Caki2 (cell line): ENCODE measurements at regions not wholly inside any gene's neighbourhood (a gene's known extent, or its start where the extent isn't known, plus 50 kb on each side); places are given as distances from the start of the nearest gene placed in this dataset.
A peak's percentile ranks its signal among the peaks of the same experiment; 100 is the strongest.
"Not testable (repeated sequence)": the region's sequence is repeated elsewhere in the genome, so short reads cannot be mapped to it uniquely, and the experiment has no call there.

Experiments used
- DNase-seq: peaks from one replicate; pipeline ENCODE4 v3.0.0-alpha.2; 2015; ENCODE audit warnings: low read depth
- in situ Hi-C: cut with HindIII; loops from 2 replicates; pipeline ENCODE4 v1.10.0; 2016; ENCODE audit warnings: low sequenced_read_pairs, low pct_unique_long_range_greater_than_20kb, mixed read lengths

DNA sequence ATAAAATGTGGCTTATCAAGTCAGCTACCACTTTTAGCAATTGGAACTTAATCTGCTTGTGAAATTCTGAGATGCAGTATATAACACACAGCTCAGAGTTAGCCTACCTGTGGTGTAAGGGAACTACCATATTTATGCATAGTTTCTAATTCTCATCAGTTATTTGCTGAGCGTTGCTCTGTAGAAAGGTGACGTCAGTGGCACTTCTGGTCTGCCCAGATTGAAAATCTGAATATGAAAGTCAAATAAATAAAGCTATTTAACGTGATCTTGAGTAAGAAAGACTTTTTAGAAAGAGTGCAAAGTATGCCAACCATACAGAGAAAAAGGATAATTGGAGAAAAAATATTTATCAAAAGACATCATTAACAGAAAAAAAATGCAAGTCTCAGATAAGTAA lies 938.9 kb upstream of the NOVA1 start:
- in situ Hi-C loops, result no loop called here

DNA sequence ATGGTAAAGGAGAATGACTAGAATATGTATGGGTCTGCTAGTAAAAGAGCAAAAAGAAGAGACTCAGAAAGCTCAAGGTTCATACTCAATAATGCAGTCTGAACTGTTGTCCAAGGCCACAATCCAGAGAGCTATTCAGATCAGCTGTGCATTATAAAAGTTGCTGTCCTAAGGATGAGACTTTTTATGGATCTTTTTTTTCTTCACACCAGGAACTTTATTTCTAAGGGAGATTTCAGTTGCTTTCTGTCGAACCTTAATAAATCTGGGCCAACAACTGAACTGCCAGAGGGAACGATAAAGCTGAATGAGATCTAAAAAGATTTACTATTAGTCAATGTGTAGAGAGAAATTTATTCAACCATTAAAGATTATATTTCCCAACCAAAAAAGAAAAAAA lies 948.3 kb upstream of the NOVA1 start:
- no peak for DNase-seq
- in situ Hi-C loops, result no loop called here

More for the DNA sequence above, 938.9 kb upstream of the NOVA1 start:
- no peak for DNase-seq

DNA sequence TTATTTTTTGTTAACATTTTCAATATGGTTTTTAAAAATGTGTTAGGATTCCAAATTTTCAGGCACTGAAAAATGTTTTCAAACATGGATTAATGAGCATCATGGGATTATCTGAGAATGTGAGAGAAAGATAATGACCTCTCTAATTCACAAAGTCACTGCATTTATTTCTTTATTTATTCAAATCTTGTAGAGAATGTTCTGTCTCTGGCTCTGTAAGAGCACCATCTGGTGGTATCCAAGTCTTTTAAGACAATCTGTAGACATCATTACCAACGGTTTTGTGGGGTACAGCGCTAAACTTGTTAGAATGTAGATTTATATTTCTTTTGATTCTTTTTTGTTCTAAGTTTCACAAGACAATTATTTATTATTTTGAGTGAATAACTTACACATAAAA lies 956.0 kb upstream of the NOVA1 start:
- DNase-seq, result no peak
- in situ Hi-C loops, result no loop called here

DNA sequence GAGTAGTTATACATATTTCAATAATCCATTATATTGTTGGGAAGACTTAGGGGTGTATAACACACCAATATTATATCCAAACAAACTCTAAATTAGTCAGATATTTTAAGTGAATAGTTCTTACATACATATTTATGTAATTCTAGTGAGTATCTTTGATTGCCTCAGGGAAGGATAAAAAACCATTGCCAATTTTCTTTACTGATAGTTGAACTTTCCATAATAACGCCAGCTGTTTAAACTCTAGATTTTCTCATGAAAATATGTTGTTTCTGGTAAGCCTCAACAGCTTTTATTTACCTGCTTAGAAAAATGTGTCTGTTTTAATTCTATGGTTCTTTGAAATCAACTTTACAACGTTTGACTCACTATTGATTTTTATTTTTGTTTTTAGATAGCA lies 959.6 kb upstream of the NOVA1 start:
- no peak for DNase-seq
- in situ Hi-C loops, result no loop called here

DNA sequence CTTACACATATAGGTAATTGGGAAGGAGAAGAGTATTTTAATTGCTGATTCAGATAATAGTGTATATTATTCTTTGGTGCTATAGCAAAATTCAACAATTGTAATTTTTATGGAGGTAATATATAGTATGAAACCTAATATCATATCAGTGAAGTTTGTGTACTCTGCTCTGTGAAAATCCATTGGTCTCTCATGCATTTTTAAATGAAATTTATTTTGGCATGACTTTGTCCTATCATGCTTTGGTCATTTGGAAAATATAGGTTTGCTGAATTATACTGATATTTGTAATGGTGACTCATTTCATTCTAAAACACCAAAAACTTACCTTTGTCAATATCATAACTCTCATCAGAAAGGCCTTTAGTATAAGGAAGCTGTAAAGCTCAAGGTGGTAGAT lies 962.0 kb upstream of the NOVA1 start:
- no peak for DNase-seq
- in situ Hi-C loops, result no loop called here

DNA sequence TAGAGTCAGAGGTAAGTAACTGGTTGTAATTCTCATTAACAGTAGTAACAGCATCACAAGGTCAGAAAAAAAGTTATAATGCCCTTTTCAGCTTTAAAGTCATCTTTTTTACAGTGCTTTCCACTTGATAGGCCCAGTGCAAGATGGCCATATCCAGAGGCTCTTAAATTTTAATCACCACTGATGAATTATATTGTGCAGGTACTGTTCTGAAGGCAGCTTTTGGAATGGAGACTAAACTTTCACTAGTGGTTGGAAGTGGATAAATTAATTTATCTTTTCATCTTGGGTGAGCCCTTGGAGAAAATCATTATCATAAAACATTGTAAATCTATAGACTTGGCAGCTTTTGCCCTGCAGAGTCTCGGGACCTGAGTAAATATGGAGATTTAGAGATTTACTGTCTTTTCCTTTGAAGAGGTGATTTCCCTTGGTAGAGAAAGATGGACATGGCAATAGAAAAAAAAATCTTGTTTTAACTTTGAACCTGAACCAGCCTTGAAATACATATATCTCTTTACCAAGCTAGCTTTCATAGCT lies 969.1 kb upstream of the NOVA1 start:
- in situ Hi-C loops, result no loop called here
- DNase-seq, result no peak

DNA sequence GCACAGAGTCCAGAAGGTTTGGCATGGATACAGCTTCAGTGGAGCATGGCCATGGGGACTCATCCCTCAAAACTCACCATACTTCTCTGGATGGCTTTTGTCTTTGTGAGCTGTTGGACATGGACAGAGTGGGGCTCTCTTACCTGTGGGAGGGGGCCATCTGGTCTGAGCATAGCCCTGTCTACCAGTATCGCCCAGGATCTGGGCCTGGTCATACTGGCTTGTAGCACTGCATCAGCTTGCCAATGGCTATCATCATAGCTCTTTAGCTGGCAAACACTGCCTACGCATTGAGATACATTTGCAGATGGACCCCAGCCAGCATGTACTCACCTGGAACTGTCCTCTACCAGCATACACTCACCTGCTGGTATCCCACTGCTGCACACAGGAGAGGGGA lies 975.2 kb upstream of the NOVA1 start:
- in situ Hi-C loops, result no loop called here
- no peak for DNase-seq

DNA sequence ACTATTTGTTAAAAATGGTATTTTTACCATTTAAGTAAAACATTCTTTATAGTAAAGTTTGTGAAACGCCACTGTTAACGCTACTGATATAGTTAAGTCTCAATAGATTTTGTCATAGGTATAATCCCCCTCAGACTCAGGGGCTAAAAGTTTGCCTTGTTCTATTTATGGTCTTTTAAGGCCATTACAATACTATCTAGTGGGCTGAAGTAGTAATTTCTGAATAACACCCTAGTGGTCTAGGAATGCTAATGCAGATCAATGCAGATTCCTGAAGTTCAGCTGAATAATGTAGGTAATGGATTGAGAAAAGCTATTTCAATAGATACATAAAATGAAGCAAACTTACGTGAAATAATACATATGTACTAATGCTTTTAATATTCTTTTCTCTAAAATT lies 989.3 kb upstream of the NOVA1 start:
- in situ Hi-C loops, result no loop called here
- no peak for DNase-seq

DNA sequence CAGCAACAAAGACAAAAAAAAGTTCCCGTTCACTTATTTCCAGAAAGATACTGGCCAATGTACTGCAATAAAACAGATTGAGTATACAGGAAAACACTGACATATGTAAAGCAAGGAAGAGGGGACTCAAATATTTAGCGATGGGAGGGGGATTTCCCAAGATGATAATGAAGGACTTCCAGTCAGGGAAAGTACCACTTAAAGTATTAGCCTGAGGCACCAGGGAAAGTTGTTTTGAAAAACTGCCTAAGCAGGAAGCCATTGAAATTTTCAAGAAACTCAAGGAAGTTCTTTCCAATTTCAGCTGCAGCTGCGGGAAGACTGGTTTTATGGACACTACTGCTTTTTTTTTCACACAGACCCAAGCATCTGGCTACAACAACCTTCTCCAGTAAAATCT lies 1007.4 kb upstream of the NOVA1 start:
- in situ Hi-C loops, result no loop called here
- DNase-seq, result peak; percentile 13

DNA sequence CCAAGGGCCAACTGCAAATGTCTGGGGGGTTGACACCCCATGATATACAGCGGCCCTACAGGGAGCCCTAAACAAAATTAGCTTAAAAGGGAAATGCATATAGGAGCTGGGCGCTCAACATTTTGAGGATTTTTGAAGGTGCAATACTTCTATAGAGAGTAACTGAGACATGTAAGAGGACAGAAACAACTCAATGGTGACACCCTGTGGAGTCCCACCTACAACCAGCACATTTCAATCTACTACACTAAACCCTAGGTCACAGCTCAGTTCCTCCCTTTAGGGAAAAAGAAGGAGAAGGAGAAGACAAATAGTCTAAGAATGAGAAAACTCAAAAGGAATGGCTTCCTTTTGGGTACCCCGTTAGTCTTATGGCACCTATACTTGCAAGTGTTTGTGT lies 1010.5 kb upstream of the NOVA1 start:
- in situ Hi-C loops, result no loop called here
- no peak for DNase-seq

DNA sequence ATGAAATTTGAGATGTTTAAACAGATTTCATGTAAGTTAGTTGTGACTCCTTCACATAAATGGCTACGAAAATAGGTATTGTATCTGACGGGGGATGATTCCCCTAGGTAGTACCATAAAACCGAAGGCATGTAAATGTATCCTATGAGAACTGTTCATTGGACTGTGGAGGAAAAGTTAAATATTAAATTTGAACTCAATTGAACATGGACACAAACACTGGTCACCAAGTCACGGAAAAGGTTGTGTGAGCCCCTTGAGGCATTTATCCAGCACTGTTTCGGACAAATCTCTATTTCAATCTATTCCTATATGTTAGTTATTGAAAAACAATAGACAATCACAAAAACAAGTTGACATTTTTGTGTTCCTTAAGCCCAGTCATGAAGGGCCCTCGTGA lies 1014.3 kb upstream of the NOVA1 start:
- DNase-seq, result no peak
- in situ Hi-C loops, result no loop called here

DNA sequence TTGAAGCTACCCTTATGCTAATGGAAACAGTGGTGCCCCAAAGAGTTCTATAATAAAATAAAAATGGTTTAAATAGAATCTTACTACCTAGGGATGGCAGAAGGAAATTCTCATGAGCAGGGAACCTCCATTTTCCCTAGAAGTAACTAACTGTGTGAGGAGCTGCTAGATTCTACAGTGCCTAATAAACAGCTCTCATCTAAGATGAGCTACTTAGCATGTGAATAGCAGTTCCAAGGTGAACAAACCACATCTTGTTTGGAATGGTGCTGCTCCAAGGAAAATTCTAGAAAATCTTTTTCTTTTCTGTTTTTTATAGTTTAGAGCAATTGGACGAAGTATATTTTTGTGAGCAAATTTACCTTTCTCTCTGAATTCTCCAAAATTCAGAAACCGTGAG lies 1015.3 kb upstream of the NOVA1 start:
- in situ Hi-C loops, result no loop called here
- DNase-seq, result no peak

DNA sequence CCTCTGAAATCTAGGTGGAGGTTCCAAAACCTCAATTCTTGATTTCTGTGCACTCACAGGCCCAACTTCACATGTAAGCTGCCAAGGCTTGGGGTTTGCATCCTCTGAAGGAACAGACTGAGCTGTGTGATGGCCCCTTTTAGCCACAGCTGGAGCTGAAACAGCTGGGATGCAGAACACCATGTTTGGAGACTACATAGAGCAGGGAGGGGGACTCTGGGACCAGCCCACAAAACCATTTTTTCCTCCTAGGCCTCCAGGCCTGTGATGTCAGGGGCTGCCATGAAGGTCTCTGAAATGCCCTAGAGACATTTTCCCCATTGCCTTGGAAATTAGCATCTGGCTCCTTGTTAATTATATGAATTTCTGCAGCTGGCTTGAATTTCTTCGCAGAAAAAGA lies 1025.9 kb upstream of the NOVA1 start:
- in situ Hi-C loops, result no loop called here
- peak; percentile 3 for DNase-seq

DNA sequence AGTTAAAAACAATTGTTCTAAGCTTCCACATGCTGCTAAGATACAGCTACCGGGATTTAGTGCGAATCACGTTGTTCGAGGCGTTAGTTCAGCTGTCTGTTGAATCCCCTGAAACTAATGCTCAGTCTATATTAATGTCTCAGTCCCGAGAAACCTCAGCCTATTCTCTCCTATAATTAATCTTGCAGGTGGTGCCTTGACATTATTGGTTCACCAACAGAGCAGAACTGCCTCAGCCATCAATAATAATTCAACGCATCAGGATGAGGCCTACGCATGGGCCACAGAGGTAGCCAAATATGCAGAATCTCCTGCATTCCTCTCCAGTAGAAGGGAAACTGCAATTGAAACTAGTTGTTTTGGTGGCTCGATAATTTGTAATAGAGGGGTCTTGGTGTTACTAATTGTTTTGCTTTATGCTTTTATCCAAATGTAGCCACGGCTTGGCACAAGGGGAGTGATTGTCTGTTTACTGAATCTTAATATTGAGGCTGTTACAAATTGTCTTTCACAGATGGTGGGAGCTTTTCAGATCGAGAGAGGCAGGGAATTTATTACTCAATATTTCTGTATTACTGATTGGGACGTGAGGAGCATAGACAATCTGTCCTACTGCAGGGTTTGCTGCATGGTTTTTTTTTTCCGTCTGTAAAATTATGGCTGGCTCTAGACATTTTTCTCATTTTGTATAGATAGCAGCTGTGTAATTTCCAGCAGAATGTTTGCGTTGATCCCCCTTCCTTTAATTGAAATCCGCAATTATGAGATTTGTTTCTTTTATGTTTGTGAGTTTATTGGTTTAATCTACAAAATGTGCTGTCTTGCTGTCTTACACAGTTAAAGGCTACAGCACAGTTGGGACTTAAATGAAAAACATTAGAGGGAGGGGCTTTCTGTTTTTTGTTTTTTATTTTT lies 1036.5 kb upstream of the NOVA1 start:
- no peak for DNase-seq
- in situ Hi-C loops, result no loop called here

DNA sequence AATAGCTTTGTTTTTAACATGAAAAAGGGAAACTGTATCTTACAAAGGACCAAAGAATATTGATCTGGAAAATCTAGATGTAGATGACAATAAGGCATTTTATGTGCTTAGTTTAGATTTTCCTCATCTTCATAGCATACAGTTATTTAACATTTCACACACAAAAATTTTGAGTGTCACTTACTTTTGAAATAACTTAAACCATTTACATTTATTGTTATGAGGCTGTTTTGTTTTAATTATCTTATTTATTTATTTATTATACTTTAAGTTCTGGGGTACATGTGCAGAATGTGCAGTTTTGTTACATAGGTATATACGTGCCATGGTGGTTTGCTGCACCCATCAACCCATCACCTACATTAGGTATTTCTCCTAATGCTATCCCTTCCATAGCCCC lies 1042.9 kb upstream of the NOVA1 start:
- in situ Hi-C loops, result not testable (repeated sequence)

DNA sequence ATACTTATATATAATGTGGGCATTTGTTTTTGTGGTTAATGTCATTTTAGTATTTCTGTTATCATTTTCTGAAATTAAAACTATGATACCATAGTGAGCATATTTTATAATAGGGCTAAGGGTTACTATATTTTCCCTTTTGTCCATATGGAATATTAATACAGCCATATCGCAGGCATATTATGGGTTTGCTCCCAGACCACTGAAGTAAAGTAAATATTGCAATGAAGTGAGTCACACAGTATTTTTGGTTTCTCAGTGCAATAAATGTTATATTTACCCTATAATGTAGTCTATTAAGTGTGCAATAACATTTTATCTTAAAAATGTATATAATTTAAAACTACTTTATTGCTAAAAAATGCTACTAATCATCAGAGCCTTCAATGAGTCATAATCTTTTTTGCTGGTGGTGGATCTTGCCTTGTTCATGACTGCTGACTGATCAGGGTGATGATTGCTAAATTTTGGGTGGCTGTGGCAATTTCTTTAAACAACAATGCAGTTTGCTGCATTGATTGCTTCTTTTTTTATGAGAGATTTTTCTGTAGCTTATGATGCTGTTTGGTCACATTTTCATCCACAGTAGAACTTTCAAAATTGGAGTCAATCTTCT lies 1044.5 kb upstream of the NOVA1 start:
- in situ Hi-C loops, result no loop called here
- no peak for DNase-seq

More for the DNA sequence above, 1042.9 kb upstream of the NOVA1 start:
- not testable (repeated sequence) for DNase-seq

DNA sequence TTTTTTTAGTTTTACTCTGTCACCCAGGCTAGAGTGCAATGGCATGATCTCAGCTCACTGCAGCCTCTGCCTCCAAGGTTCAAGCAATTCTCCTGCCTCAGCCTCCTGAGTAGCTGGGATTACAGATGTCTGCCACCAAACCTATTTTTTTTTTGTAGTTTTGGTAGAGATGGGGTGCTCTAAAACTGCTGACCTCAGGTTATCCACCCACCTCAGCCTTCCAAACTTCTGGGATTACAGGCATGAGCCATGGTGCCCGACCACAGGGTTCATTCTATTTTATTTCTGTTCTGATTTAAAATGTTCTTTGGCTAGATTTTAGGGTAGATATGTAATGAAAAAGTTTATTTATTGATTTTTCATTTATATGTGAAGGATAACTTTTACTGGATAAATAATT lies 1062.8 kb upstream of the NOVA1 start:
- in situ Hi-C loops, result no loop called here
- no peak for DNase-seq

DNA sequence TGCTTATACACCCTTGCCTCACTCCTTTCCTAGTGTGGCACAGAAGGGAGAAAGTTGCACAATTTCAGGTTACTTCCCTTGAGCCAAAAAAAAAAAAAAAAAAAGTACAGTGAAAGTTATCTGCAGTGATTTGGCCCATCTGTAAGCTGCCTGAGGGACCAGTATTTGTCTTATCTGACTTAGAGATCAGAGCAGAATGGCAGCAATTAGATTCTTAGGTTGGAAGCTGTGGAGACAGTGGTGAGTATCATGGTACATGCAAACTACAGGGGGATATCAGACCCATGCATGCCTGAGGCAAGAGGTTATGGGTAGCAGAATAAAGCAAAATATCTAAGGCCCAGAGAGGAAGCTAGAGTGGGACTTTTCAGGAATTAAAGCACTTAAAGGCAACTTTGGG lies 1070.7 kb upstream of the NOVA1 start:
- no peak for DNase-seq
- in situ Hi-C loops, result no loop called here

DNA sequence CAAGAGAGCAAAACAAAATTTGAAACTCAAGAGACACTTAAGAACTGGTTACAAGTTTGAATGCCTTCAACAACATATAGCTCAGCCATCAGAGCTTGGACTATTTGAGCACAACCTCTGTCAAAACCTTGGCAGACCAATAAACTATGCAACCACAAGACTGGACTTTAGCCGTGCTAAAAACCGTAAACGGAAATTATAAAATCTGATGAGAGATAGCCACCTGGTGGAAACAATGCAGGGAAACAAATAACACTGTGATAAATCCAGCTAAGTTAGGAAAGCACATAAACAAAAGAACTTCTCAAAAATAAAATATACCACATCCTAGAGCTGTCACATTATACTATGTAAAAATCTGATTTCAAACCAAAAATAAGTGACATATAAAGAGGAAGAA lies 1074.2 kb upstream of the NOVA1 start:
- in situ Hi-C loops, result no loop called here
- peak; percentile 57 for DNase-seq
